ENCODE measurements at regions not wholly inside any gene's neighbourhood (a gene's known extent, or its start where the extent isn't known, plus 50 kb on each side); places are given as distances from the start of the nearest gene placed in this dataset.

DNA sequence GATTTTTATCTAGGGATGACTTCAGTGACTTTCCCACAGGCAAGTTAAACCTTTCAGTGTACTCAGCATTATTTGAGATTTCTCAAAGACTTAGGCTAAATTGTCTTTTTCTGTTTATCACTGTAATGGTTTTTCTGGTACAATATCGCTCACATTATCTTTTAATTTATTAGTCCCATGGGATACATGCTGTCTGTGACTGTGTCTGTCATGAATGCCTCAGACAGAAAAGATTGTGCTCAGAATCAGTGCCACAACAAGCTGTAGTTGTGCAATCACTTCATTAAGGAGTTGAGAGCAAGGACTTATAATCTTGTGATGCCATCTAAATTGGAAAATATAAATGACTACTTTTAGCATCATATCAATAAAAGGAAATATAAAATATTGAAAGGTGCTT is 2374.2 kb upstream of the RAG2 start:
- H3K4me1 ChIP-seq: no peaks in the 10 kb centered on the region
- no peaks in the 10 kb centered on the region for H3K36me3 ChIP-seq
- DNase-seq (no peak), ATAC-seq (no peak)
- TF ChIP-seq, protein P1, sequence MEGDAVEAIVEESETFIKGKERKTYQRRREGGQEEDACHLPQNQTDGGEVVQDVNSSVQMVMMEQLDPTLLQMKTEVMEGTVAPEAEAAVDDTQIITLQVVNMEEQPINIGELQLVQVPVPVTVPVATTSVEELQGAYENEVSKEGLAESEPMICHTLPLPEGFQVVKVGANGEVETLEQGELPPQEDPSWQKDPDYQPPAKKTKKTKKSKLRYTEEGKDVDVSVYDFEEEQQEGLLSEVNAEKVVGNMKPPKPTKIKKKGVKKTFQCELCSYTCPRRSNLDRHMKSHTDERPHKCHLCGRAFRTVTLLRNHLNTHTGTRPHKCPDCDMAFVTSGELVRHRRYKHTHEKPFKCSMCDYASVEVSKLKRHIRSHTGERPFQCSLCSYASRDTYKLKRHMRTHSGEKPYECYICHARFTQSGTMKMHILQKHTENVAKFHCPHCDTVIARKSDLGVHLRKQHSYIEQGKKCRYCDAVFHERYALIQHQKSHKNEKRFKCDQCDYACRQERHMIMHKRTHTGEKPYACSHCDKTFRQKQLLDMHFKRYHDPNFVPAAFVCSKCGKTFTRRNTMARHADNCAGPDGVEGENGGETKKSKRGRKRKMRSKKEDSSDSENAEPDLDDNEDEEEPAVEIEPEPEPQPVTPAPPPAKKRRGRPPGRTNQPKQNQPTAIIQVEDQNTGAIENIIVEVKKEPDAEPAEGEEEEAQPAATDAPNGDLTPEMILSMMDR (IDR thresholded peaks at IDR 0.05): no peak
- 68 to 74% methylated on average over 1 of the region's 1 CpG for WGBS, 2 donors
- H3K27me3 ChIP-seq: no peaks in the 10 kb centered on the region
- intact Hi-C loops (cut with DNase I): no loop called here
- peaks cover 0 to 4% (median 0%) of the 10 kb centered on the region in 11 donors for H3K9me3 ChIP-seq
- no peak overlapping the region for H3K4me3 ChIP-seq
- no peak overlapping the region for H3K27ac ChIP-seq

DNA sequence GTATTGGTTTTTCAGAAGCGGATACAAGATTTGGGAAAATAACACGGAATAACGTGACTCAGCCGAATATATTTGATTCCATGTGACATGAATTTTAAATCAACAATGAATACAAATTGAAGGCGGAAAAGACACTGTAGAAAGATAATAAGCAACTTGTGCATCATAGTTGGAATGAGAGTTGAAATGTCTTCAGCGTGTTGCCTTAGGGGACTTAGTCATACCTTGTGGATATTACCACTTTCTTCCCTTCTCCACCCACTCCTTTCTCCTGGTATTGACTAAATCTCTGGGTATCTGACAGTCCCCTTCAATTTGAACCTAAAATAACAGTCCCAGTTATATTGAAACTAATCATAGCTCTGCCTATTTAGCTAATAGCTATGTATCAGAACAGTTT is 2373.1 kb upstream of the RAG2 start:
- TF ChIP-seq, protein P1 (IDR thresholded peaks at IDR 0.05): no peak
- intact Hi-C loops (cut with DNase I): no loop called here
- H3K9me3 ChIP-seq: no peaks in the 10 kb centered on the region
- H3K27ac ChIP-seq: no peak overlapping the region
- no peak overlapping the region for H3K4me3 ChIP-seq
- no peaks in the 10 kb centered on the region for H3K4me1 ChIP-seq
- ATAC-seq (no peak), DNase-seq (no peak)
- H3K27me3 ChIP-seq: no peaks in the 10 kb centered on the region
- WGBS, 2 donors: 87 to 92% methylated on average over 6 of the region's 6 CpGs
- no peaks in the 10 kb centered on the region for H3K36me3 ChIP-seq

DNA sequence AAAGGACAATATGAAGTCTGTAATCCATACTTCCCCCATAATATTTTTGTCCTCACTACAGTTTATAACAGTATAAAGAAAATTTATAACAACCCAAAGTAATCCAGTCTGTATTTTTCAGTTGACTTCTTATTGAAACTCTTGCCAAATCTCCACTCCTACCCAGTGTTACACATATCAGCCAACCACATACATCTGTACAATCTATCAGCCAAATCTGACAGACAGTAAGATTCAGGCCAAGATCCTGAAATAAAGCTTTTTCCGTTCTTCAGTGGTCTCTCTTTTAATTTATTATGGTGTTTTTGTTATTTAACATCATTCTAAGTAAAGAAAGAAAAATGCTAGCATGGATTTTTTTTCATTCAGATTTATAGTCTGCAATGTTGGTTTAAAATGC is 2370.9 kb upstream of the RAG2 start:
- no peak overlapping the region for H3K27ac ChIP-seq
- ATAC-seq: no peak
- H3K4me3 ChIP-seq: no peak overlapping the region

DNA sequence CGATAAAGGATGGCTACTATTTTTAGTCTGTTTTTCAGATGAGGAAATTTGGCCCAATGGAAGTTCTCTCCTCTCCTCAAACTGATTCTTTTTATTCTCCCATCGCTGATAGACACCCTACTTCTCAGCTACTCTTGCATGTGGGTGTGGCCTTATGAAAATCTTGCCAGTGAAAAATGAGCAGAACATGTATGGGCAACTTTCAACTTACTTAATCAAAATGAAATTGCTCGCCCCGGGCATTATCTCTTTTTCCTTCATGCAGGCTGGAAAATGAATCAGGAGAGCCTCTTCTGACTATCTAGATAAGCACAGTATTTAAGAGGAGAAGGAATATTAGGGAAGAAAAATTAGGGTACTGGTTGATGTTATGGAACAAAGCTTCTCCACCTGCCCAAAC is 2354.7 kb upstream of the RAG2 start:
- 45 to 47% methylated on average over 4 of the region's 4 CpGs for WGBS, 2 donors
- Histone ChIP-seq H3K4me3 (no peak overlapping the region), H3K36me3 (no peaks in the 10 kb centered on the region), H3K27ac (no peak overlapping the region), H3K4me1 (peaks cover 0 to 3% (median 0%) of the 10 kb centered on the region in 9 donors), H3K9me3 (peaks cover 0 to 4% (median under 1%) of the 10 kb centered on the region in 11 donors), H3K27me3 (no peaks in the 10 kb centered on the region)
- TF ChIP-seq, protein P1 (IDR thresholded peaks at IDR 0.05): no peak
- intact Hi-C loops (cut with DNase I): no loop called here
- ATAC-seq (no peak), DNase-seq (no peak)

More for the DNA sequence above, 2370.9 kb upstream of the RAG2 start:
- 0% methylated on average over 1 of the region's 1 CpG for WGBS, 2 donors
- intact Hi-C loops (cut with DNase I): no loop called here
- Histone ChIP-seq H3K4me1 (no peaks in the 10 kb centered on the region), H3K27me3 (no peaks in the 10 kb centered on the region), H3K36me3 (no peaks in the 10 kb centered on the region), H3K9me3 (no peaks in the 10 kb centered on the region)
- DNase-seq: no peak
- TF ChIP-seq, protein P1 (IDR thresholded peaks at IDR 0.05): no peak

Measured in heart right ventricle (tissue), 16 donors.